ENCODE measurements at regions not wholly inside any gene's neighbourhood (a gene's known extent, or its start where the extent isn't known, plus 50 kb on each side); places are given as distances from the start of the nearest gene placed in this dataset.

DNA sequence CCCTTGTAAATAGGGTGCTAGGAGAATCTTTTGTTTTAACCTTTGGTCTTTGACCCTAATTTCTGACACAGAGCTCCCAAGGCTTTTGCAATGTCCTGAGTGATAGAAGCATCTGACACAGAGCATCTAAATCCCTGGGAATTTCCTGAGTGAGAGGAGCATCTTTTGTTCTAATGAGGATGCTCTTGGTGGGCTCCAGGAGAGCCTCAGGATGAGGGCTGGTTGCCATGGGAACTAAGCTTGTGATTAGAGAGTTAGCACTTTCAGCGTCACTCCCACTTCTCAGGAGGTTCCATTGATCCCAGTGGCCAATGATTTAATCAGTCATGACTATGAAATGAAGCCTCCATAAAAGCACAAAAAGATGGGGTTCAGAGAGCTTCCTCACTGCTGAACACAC, 264.8 kb downstream of the KIF20B start:
- TF ChIP-seq, protein P1, sequence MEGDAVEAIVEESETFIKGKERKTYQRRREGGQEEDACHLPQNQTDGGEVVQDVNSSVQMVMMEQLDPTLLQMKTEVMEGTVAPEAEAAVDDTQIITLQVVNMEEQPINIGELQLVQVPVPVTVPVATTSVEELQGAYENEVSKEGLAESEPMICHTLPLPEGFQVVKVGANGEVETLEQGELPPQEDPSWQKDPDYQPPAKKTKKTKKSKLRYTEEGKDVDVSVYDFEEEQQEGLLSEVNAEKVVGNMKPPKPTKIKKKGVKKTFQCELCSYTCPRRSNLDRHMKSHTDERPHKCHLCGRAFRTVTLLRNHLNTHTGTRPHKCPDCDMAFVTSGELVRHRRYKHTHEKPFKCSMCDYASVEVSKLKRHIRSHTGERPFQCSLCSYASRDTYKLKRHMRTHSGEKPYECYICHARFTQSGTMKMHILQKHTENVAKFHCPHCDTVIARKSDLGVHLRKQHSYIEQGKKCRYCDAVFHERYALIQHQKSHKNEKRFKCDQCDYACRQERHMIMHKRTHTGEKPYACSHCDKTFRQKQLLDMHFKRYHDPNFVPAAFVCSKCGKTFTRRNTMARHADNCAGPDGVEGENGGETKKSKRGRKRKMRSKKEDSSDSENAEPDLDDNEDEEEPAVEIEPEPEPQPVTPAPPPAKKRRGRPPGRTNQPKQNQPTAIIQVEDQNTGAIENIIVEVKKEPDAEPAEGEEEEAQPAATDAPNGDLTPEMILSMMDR (IDR thresholded peaks at IDR 0.05) = no peak
- no peak for TF ChIP-seq POLR2A (IDR thresholded peaks at IDR 0.05)
